Left ventricle myocardium inferior (tissue), 1 donor: ENCODE measurements at regions not wholly inside any gene's neighbourhood (a gene's known extent, or its start where the extent isn't known, plus 50 kb on each side); places are given as distances from the start of the nearest gene placed in this dataset.

ENCODE experiments used
- DNase-seq: peaks from one replicate; pipeline ENCODE4 v3.0.0-alpha.2; 2020
- H3K27ac ChIP-seq: fragments of 200-600 bp; replicated peaks from 2 replicates; pipeline ENCODE4 v1.8.0; 2021
- H3K27me3 ChIP-seq: fragments of 200-600 bp; 2 replicates; pipeline ENCODE4 v1.8.0; 2021; ENCODE audit warnings: low read depth
- H3K36me3 ChIP-seq: fragments of 200-600 bp; 2 replicates; pipeline ENCODE4 v1.8.0; 2021
- H3K4me1 ChIP-seq: fragments of 200-600 bp; 2 replicates; pipeline ENCODE4 v1.8.0; 2021
- H3K4me3 ChIP-seq: fragments of 200-600 bp; 2 replicates; pipeline ENCODE4 v1.8.0; 2021; ENCODE audit warnings: mild to moderate bottlenecking, moderate library complexity
- H3K9me3 ChIP-seq: fragments of 200-600 bp; replicated peaks from 2 replicates; pipeline ENCODE4 v1.8.0; 2021
- intact Hi-C: fragments of 100-400 bp; cut with micrococcal nuclease; formaldehyde crosslinking; loops from one replicate; pipeline ENCODE4 v1.11.0; 2022
- TF ChIP-seq, protein P1 (sequence below): fragments of 200-600 bp; IDR thresholded peaks from 2 replicates; pipeline ENCODE4 v1.8.0; 2021; ENCODE audit warnings: antibody characterized with exemption, mild to moderate bottlenecking, borderline replicate concordance
- donor health status: DM: no; HTN: yes; CAD: no; lungs with severe emphysema.

GRCh38 chrX:15191830-15192229 is 78.1 kb downstream of the ASB9 start:
- no peaks in the 10 kb centered on the region for H3K9me3 ChIP-seq
- no peaks in the 10 kb centered on the region for H3K4me1 ChIP-seq
- H3K4me3 ChIP-seq, result no peak overlapping the region
- TF ChIP-seq, protein P1, sequence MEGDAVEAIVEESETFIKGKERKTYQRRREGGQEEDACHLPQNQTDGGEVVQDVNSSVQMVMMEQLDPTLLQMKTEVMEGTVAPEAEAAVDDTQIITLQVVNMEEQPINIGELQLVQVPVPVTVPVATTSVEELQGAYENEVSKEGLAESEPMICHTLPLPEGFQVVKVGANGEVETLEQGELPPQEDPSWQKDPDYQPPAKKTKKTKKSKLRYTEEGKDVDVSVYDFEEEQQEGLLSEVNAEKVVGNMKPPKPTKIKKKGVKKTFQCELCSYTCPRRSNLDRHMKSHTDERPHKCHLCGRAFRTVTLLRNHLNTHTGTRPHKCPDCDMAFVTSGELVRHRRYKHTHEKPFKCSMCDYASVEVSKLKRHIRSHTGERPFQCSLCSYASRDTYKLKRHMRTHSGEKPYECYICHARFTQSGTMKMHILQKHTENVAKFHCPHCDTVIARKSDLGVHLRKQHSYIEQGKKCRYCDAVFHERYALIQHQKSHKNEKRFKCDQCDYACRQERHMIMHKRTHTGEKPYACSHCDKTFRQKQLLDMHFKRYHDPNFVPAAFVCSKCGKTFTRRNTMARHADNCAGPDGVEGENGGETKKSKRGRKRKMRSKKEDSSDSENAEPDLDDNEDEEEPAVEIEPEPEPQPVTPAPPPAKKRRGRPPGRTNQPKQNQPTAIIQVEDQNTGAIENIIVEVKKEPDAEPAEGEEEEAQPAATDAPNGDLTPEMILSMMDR, result no peak
- intact Hi-C loops, result no loop called here
- H3K27me3 ChIP-seq, result no peaks in the 10 kb centered on the region
- H3K27ac ChIP-seq, result no peak overlapping the region
- DNase-seq, result no peak
- no peaks in the 10 kb centered on the region for H3K36me3 ChIP-seq

DNA sequence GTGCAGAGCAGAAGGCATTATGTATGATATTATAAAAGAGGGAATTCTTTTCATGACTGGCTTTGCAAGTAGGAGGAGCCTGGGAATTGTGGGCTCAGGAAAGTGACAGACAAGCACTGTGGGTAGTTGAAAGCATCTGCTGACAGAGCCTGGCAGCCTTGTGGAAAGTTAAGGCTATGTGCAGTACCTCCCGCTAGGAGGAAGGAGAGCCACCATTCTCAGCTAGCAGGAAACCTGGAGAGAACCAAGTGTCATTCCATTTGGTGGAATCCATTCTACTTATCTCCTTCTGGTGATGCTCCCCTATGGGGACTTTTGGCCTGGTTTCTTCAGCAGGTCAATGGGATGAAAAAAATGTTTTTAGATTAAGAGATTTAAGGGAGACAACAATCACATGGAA is 81.8 kb downstream of the ASB9 start:
- DNase-seq, result no peak
- H3K4me3 ChIP-seq, result no peak overlapping the region
- no peaks in the 10 kb centered on the region for H3K9me3 ChIP-seq
- H3K27me3 ChIP-seq, result no peaks in the 10 kb centered on the region
- H3K4me1 ChIP-seq, result no peaks in the 10 kb centered on the region
- TF ChIP-seq, protein P1, result no peak
- H3K36me3 ChIP-seq, result no peaks in the 10 kb centered on the region
- no peak overlapping the region for H3K27ac ChIP-seq
- intact Hi-C loops, result no loop called here

GRCh38 chrX:15177316-15177715 is 92.6 kb downstream of the ASB9 start:
- Histone ChIP-seq H3K36me3 (no peaks in the 10 kb centered on the region), H3K27ac (no peak overlapping the region), H3K4me3 (no peak overlapping the region), H3K4me1 (no peaks in the 10 kb centered on the region), H3K27me3 (no peaks in the 10 kb centered on the region), H3K9me3 (no peaks in the 10 kb centered on the region)
- no peak for DNase-seq
- TF ChIP-seq, protein P1, result no peak
- intact Hi-C loops, result no loop called here

DNA sequence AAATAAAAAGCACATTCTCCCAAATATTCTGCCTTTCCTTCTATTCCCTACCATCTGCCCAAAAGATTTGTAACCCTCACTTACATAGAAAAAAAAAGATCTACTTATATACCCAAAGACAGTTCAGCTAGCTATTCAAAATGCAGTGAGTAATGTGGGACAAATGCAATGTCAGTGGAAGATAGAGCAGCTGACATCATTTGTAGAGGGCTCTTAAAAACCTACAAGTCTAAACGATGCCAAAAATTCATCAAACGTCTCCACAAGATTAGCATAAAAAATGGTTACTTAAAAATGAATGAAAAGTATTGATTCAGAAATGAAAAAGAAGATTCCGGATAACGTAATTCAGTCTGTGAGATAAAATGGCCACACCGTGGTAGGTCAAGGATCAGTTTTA is 96.5 kb downstream of the ASB9 start:
- no peak for DNase-seq
- H3K27ac ChIP-seq, result no peak overlapping the region
- no peaks in the 10 kb centered on the region for H3K27me3 ChIP-seq
- TF ChIP-seq, protein P1, result no peak
- no peaks in the 10 kb centered on the region for H3K9me3 ChIP-seq
- no peak overlapping the region for H3K4me3 ChIP-seq
- H3K36me3 ChIP-seq, result no peaks in the 10 kb centered on the region
- intact Hi-C loops, result no loop called here
- no peaks in the 10 kb centered on the region for H3K4me1 ChIP-seq

- intact Hi-C loops, result no loop called here
- Histone ChIP-seq H3K27me3 (no peaks in the 10 kb centered on the region), H3K9me3 (no peaks in the 10 kb centered on the region), H3K4me1 (no peaks in the 10 kb centered on the region), H3K36me3 (no peaks in the 10 kb centered on the region), H3K4me3 (no peak overlapping the region), H3K27ac (no peak overlapping the region)
- no peak for DNase-seq
- TF ChIP-seq, protein P1, result no peak
These were observed 99.0 kb downstream of the ASB9 start for GRCh38 chrX:15170927-15171326.

- Histone ChIP-seq H3K9me3 (no peaks in the 10 kb centered on the region), H3K4me3 (no peak overlapping the region), H3K36me3 (no peaks in the 10 kb centered on the region), H3K27ac (no peak overlapping the region), H3K4me1 (no peaks in the 10 kb centered on the region), H3K27me3 (no peaks in the 10 kb centered on the region)
- intact Hi-C loops, result no loop called here
- TF ChIP-seq, protein P1, result no peak
- DNase-seq, result no peak
These were observed 102.1 kb downstream of the ASB9 start for GRCh38 chrX:15167826-15168225.
